Inferior parietal cortex (tissue), 1 donor: ENCODE measurements at regions not wholly inside any gene's neighbourhood (a gene's known extent, or its start where the extent isn't known, plus 50 kb on each side); places are given as distances from the start of the nearest gene placed in this dataset.

Source experiments
- DNase-seq: peaks from one replicate; pipeline ENCODE4 v3.0.0-alpha.2; 2016; ENCODE audit errors: extremely low spot score

GRCh38 chrY:15402451-15402850 is 878.1 kb downstream of the NLGN4Y start:
- DNase-seq = no peak

GRCh38 chrY:15404551-15404950 is 880.2 kb downstream of the NLGN4Y start:
- DNase-seq = no peak

- no peak for DNase-seq
Measured at GRCh38 chrY:15415165-15415564, 890.8 kb downstream of the NLGN4Y start.

- DNase-seq = no peak
Measured at GRCh38 chrY:15418613-15419012, 894.3 kb downstream of the NLGN4Y start.

GRCh38 chrY:15424665-15425132 is 900.4 kb downstream of the NLGN4Y start:
- DNase-seq = no peak

- DNase-seq = no peak
Measured at GRCh38 chrY:15440021-15440695, 915.8 kb downstream of the NLGN4Y start.

- no peak for DNase-seq
Measured at GRCh38 chrY:15440696-15441408, 916.5 kb downstream of the NLGN4Y start.

- DNase-seq = no peak
Measured at GRCh38 chrY:15441878-15442277, 917.5 kb downstream of the NLGN4Y start.

- DNase-seq = no peak
Measured at GRCh38 chrY:15445871-15446270, 921.5 kb downstream of the NLGN4Y start.

GRCh38 chrY:15446861-15447260 is 922.5 kb downstream of the NLGN4Y start:
- DNase-seq = no peak

GRCh38 chrY:15447959-15448358 is 923.6 kb downstream of the NLGN4Y start:
- no peak for DNase-seq

GRCh38 chrY:15455133-15455937 is 931.0 kb downstream of the NLGN4Y start:
- no peak for DNase-seq

- DNase-seq = no peak
Measured at GRCh38 chrY:15455980-15456469, 931.7 kb downstream of the NLGN4Y start.

- DNase-seq = no peak
Measured at GRCh38 chrY:15456491-15456890, 932.2 kb downstream of the NLGN4Y start.

- DNase-seq = no peak
Measured at GRCh38 chrY:15457682-15458081, 933.4 kb downstream of the NLGN4Y start.

- no peak for DNase-seq
Measured at GRCh38 chrY:15458426-15458825, 934.1 kb downstream of the NLGN4Y start.

GRCh38 chrY:15465880-15466279 is 941.6 kb downstream of the NLGN4Y start:
- no peak for DNase-seq

GRCh38 chrY:15466891-15467290 is 942.6 kb downstream of the NLGN4Y start:
- DNase-seq = no peak

- no peak for DNase-seq
Measured at GRCh38 chrY:15468091-15468490, 943.8 kb downstream of the NLGN4Y start.

- no peak for DNase-seq
Measured at GRCh38 chrY:15471371-15471770, 947.0 kb downstream of the NLGN4Y start.

GRCh38 chrY:15478348-15478963 is 954.1 kb downstream of the NLGN4Y start:
- DNase-seq = no peak

- no peak for DNase-seq
Measured at GRCh38 chrY:15500536-15500935, 976.2 kb downstream of the NLGN4Y start.
